ENCODE measurements at regions not wholly inside any gene's neighbourhood (a gene's known extent, or its start where the extent isn't known, plus 50 kb on each side); places are given as distances from the start of the nearest gene placed in this dataset.

GRCh38 chr7:52726493-52726892 lies 308.9 kb upstream of the POM121L12 start:
- no peak for TF ChIP-seq CTCF (IDR thresholded peaks at IDR 0.05; ENCODE audit: partially characterized antibody, unreplicated experiment)
- no peak for DNase-seq
- H3K27ac Mint-ChIP-seq (ENCODE audit: unreplicated experiment): no peak overlapping the region
- H3K9me3 Mint-ChIP-seq (ENCODE audit: unreplicated experiment): no peaks in the 10 kb centered on the region
- no peaks in the 10 kb centered on the region for H3K4me1 Mint-ChIP-seq (ENCODE audit: low read depth, unreplicated experiment)
- H3K27me3 Mint-ChIP-seq (ENCODE audit: unreplicated experiment): no peaks in the 10 kb centered on the region
- H3K36me3 Mint-ChIP-seq (ENCODE audit: unreplicated experiment): no peaks in the 10 kb centered on the region
- H3K4me3 Mint-ChIP-seq (ENCODE audit: unreplicated experiment): no peak overlapping the region

GRCh38 chr7:52723606-52724005 lies 311.8 kb upstream of the POM121L12 start:
- no peak for TF ChIP-seq CTCF (IDR thresholded peaks at IDR 0.05; ENCODE audit: partially characterized antibody, unreplicated experiment)
- DNase-seq: no peak
- no peaks in the 10 kb centered on the region for H3K9me3 Mint-ChIP-seq (ENCODE audit: unreplicated experiment)
- no peak overlapping the region for H3K27ac Mint-ChIP-seq (ENCODE audit: unreplicated experiment)
- no peak overlapping the region for H3K4me3 Mint-ChIP-seq (ENCODE audit: unreplicated experiment)
- H3K4me1 Mint-ChIP-seq (ENCODE audit: low read depth, unreplicated experiment): no peaks in the 10 kb centered on the region
- no peaks in the 10 kb centered on the region for H3K27me3 Mint-ChIP-seq (ENCODE audit: unreplicated experiment)
- H3K36me3 Mint-ChIP-seq (ENCODE audit: unreplicated experiment): no peaks in the 10 kb centered on the region

GRCh38 chr7:52720856-52721255 lies 314.6 kb upstream of the POM121L12 start:
- Mint-ChIP-seq H3K4me3 (ENCODE audit: unreplicated experiment) (no peak overlapping the region), H3K9me3 (ENCODE audit: unreplicated experiment) (no peaks in the 10 kb centered on the region), H3K36me3 (ENCODE audit: unreplicated experiment) (no peaks in the 10 kb centered on the region), H3K4me1 (ENCODE audit: low read depth, unreplicated experiment) (no peaks in the 10 kb centered on the region), H3K27me3 (ENCODE audit: unreplicated experiment) (no peaks in the 10 kb centered on the region), H3K27ac (ENCODE audit: unreplicated experiment) (no peak overlapping the region)
- no peak for TF ChIP-seq CTCF (IDR thresholded peaks at IDR 0.05; ENCODE audit: partially characterized antibody, unreplicated experiment)
- no peak for DNase-seq

GRCh38 chr7:52719677-52720076 lies 315.8 kb upstream of the POM121L12 start:
- Mint-ChIP-seq H3K27ac (ENCODE audit: unreplicated experiment) (no peak overlapping the region), H3K9me3 (ENCODE audit: unreplicated experiment) (no peaks in the 10 kb centered on the region), H3K36me3 (ENCODE audit: unreplicated experiment) (no peaks in the 10 kb centered on the region), H3K4me3 (ENCODE audit: unreplicated experiment) (no peak overlapping the region), H3K4me1 (ENCODE audit: low read depth, unreplicated experiment) (no peaks in the 10 kb centered on the region), H3K27me3 (ENCODE audit: unreplicated experiment) (no peaks in the 10 kb centered on the region)
- no peak for DNase-seq
- no peak for TF ChIP-seq CTCF (IDR thresholded peaks at IDR 0.05; ENCODE audit: partially characterized antibody, unreplicated experiment)

GRCh38 chr7:52715701-52716100 lies 319.7 kb upstream of the POM121L12 start:
- Mint-ChIP-seq H3K36me3 (ENCODE audit: unreplicated experiment) (no peaks in the 10 kb centered on the region), H3K27ac (ENCODE audit: unreplicated experiment) (no peak overlapping the region), H3K27me3 (ENCODE audit: unreplicated experiment) (no peaks in the 10 kb centered on the region), H3K4me1 (ENCODE audit: low read depth, unreplicated experiment) (no peaks in the 10 kb centered on the region), H3K9me3 (ENCODE audit: unreplicated experiment) (no peaks in the 10 kb centered on the region), H3K4me3 (ENCODE audit: unreplicated experiment) (no peak overlapping the region)
- TF ChIP-seq CTCF (IDR thresholded peaks at IDR 0.05; ENCODE audit: partially characterized antibody, unreplicated experiment): no peak
- no peak for DNase-seq
